ENCODE measurements at regions not wholly inside any gene's neighbourhood (a gene's known extent, or its start where the extent isn't known, plus 50 kb on each side); places are given as distances from the start of the nearest gene placed in this dataset. TPM values are rescaled to one million over a fixed set of nuclear protein-coding genes. Genes with fewer than 3 reads are reported as not detected.

DNA sequence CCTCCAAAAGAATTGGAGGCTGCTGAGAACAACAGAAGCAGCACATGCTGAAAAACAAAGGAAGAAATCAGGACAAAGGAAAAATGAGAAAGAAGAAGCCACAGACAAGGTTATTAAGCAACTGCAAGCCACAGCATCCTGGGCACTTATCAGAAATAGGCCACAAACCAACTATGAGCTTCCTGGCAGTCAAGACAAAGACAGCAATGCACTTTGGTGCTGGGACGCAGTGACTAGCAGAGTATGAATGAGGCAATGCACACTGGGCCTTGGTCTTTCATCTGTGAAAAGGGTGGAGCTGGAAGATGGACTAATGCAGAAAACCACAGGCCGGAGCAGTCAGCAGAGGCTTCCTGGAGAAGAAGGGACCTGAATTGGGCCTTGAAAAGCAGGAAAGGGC, 56.0 kb upstream of the LINGO1 start:
- DNase-seq (ENCODE audit: low read depth), result peak; percentile 8

DNA sequence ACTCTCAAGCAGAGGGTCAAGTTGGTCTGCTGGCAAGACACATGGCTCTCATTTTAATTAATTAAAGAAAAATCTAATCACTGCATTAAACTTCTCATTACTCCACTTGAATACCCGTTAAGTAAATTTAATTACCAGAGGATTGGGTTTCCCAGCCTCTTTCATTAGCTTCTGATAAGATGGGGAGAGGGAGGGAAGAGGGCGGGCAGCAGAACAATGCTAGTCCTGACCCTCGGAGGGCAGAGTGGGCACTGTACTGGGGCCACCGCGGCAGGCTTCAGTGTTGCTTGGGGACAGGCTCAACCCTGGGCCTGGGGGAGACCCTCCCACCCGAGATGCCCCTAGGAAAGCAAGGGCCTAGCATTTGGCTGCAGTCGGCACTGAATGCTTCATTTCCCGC, 55.6 kb upstream of the LINGO1 start:
- no peak for DNase-seq (ENCODE audit: low read depth)

DNA sequence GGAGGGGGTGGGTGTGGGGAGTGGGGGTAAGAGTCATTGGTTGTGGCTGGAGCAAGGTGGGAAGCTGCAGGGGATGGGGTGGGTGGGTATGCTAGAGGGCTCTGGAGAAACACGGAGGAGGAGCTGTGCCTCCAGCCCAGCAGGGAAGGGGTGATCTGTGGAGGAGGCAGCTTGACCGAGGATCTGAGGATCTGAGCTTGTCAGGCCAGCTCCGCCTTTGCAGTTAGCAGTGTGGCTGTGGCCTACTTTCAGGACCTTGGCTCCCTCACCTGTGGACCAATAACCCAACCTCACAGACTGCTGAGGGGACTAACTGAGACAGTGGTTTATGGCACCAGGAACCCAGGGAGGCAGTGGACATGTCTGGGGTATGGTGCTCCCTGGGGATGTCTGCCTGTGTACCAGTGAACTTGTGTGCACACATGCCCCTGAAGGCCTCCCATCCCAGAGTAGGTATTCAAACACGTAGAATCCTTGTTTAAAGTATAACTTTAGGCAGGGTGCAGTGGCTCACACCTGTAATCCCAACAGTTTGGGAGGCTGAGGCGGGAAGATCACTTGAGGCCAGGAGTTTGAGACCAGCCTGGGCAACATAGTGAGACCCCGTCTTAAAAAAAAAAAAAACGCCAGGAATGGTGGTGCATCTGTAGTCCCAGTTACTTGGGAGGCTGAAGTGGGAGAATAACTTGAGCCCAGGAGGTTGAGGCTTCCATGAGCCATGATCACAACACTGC, 52.5 kb upstream of the LINGO1 start:
- DNase-seq (ENCODE audit: low read depth), result no peak

DNA sequence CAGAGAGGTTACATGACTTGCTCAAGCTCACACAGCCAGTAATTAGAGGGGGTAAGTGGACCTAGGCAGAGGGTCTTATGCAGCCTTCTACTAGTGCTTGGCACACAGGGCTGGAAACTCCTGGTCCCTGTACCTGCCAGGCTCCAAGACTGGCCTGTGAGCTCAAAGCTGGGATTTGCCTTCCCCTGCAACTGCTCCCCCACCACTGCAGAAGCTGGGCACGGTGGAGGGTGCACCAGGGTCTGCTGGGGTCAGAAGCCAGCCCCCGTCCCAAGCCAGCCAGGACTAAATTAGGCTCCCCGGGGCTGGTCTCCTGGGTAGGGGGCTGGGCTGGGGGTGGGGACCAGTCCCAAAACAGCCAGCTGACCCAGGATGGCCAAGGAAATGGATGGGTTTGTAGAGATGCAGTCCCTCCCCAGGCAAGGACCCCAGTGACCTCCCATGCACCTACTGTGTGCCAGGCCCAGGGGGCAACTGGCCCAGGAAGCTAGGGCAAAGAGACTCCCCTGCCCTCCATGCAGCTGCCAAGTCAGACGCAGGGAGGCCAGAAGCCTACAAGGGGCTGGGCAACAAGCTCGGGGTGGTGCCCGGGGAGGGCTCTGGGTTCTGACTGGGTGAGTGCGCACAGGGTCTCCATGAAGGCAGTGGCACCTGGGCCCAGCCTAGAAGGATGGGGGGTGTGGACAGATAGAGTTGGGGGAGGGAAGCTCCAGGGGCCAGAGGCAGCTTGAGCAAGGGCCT, 51.8 kb upstream of the LINGO1 start:
- no peak for DNase-seq (ENCODE audit: low read depth)

DNA sequence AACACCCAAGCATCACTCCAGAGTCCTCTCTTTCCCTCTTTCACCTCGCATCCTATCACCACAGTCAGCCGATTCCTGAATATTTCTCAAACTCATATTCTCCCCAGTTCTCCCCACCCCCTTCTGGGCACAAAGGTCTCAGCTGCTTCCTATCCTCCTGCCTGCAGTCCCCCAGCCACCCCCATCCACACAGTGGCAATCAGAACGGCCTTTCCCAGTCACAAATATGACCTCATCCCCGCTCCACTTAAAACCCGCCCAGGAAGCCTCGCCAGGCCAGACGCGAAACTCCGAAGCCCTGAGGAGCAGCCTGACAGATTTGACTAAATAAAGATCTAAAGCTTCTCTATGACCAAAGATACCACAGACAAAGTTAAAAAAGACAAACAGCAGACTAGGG, 49.9 kb upstream of the LINGO1 start:
- no peak for DNase-seq (ENCODE audit: low read depth)

Small RNA genes in the stretch of these regions (small RNA-seq; reads per million reads assigned to genes)
- not detected for gene RN7SL214P
